ENCODE measurements at regions not wholly inside any gene's neighbourhood (a gene's known extent, or its start where the extent isn't known, plus 50 kb on each side); places are given as distances from the start of the nearest gene placed in this dataset.
"Not testable (repeated sequence)": the region's sequence is repeated elsewhere in the genome, so short reads cannot be mapped to it uniquely, and the experiment has no call there.

GRCh38 chr2:176794392-176794791 is 418.2 kb upstream of the HNRNPA3 start:
- H3K27me3 ChIP-seq (ENCODE audit: control insufficient read depth, insufficient read depth, low read length), result no peaks in the 10 kb centered on the region
- H3K4me3 ChIP-seq (ENCODE audit: low read length), result no peak overlapping the region
- no peak overlapping the region for H3K9ac ChIP-seq (ENCODE audit: low read length)
- no peaks in the 10 kb centered on the region for H3K4me1 ChIP-seq (ENCODE audit: control insufficient read depth, insufficient read depth, low read length)
- H3K36me3 ChIP-seq (ENCODE audit: control insufficient read depth, insufficient read depth, low read length), result no peaks in the 10 kb centered on the region
- no peaks in the 10 kb centered on the region for H3K9me3 ChIP-seq (ENCODE audit: control insufficient read depth, low read length)

DNA sequence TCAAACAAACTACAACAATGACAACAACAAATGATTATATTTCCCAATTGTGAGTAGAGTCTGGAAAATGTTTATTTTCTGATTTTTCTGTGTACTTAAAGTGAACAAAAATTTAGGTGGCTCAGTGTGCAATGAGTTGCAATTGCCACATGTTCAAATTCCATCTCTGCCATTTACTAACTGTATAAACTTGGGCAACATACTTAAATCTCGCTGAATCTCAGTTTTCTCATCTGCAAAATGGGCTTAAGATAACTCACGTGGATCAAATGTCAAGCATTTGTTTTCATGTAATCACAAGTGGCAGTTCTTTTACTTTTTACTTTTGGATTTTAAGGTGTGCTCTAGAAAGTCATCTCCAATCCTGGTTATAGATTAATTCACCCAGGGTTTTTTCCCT is 416.8 kb upstream of the HNRNPA3 start:
- no peak overlapping the region for H3K4me3 ChIP-seq (ENCODE audit: low read length)
- H3K9me3 ChIP-seq (ENCODE audit: control insufficient read depth, low read length), result no peaks in the 10 kb centered on the region
- no peaks in the 10 kb centered on the region for H3K36me3 ChIP-seq (ENCODE audit: control insufficient read depth, insufficient read depth, low read length)
- no peaks in the 10 kb centered on the region for H3K4me1 ChIP-seq (ENCODE audit: control insufficient read depth, insufficient read depth, low read length)
- H3K27me3 ChIP-seq (ENCODE audit: control insufficient read depth, insufficient read depth, low read length), result no peaks in the 10 kb centered on the region
- no peak overlapping the region for H3K9ac ChIP-seq (ENCODE audit: low read length)

GRCh38 chr2:176796677-176797076 is 415.9 kb upstream of the HNRNPA3 start:
- not testable (repeated sequence) for H3K36me3 ChIP-seq (ENCODE audit: control insufficient read depth, insufficient read depth, low read length); H3K4me3 ChIP-seq (ENCODE audit: low read length); H3K9me3 ChIP-seq (ENCODE audit: control insufficient read depth, low read length); H3K27me3 ChIP-seq (ENCODE audit: control insufficient read depth, insufficient read depth, low read length); H3K4me1 ChIP-seq (ENCODE audit: control insufficient read depth, insufficient read depth, low read length); H3K9ac ChIP-seq (ENCODE audit: low read length)

DNA sequence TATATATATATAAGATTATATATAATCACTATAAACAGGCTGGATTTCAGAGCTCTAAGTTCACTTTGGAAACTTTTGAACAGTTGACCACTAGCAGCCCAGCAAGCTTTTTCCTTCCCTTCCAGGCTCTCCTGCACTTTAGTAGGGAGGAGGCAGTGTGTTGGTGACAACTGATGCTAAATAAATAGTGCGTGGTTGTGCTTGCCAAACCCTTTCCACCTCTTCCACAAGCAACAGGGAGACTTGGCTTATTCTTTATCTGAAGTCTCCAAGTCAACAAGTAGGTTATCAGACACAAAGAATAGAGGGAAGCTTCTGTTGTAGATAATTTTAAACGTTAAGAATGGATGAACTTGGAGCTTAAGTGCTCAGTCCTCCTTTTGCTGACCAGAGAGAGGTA is 408.2 kb upstream of the HNRNPA3 start:
- Histone ChIP-seq H3K36me3 (ENCODE audit: control insufficient read depth, insufficient read depth, low read length) (no peaks in the 10 kb centered on the region), H3K9ac (ENCODE audit: low read length) (no peak overlapping the region), H3K27me3 (ENCODE audit: control insufficient read depth, insufficient read depth, low read length) (no peaks in the 10 kb centered on the region), H3K4me3 (ENCODE audit: low read length) (no peak overlapping the region), H3K9me3 (ENCODE audit: control insufficient read depth, low read length) (no peaks in the 10 kb centered on the region), H3K4me1 (ENCODE audit: control insufficient read depth, insufficient read depth, low read length) (no peaks in the 10 kb centered on the region)

GRCh38 chr2:176805345-176805744 is 407.2 kb upstream of the HNRNPA3 start:
- Histone ChIP-seq H3K9ac (ENCODE audit: low read length) (no peak overlapping the region), H3K4me1 (ENCODE audit: control insufficient read depth, insufficient read depth, low read length) (no peaks in the 10 kb centered on the region)

GRCh38 chr2:176812246-176812775 is 400.3 kb upstream of the HNRNPA3 start:
- Histone ChIP-seq H3K4me3 (ENCODE audit: low read length) (no peak overlapping the region), H3K36me3 (ENCODE audit: control insufficient read depth, insufficient read depth, low read length) (no peaks in the 10 kb centered on the region), H3K4me1 (ENCODE audit: control insufficient read depth, insufficient read depth, low read length) (no peaks in the 10 kb centered on the region), H3K27me3 (ENCODE audit: control insufficient read depth, insufficient read depth, low read length) (no peaks in the 10 kb centered on the region), H3K9ac (ENCODE audit: low read length) (no peak overlapping the region), H3K9me3 (ENCODE audit: control insufficient read depth, low read length) (no peaks in the 10 kb centered on the region)

More at GRCh38 chr2:176805345-176805744, 407.2 kb upstream of the HNRNPA3 start:
- Histone ChIP-seq H3K9me3 (ENCODE audit: control insufficient read depth, low read length) (no peaks in the 10 kb centered on the region), H3K27me3 (ENCODE audit: control insufficient read depth, insufficient read depth, low read length) (no peaks in the 10 kb centered on the region), H3K36me3 (ENCODE audit: control insufficient read depth, insufficient read depth, low read length) (no peaks in the 10 kb centered on the region), H3K4me3 (ENCODE audit: low read length) (no peak overlapping the region)

- Histone ChIP-seq H3K9me3 (ENCODE audit: control insufficient read depth, low read length) (no peaks in the 10 kb centered on the region), H3K27me3 (ENCODE audit: control insufficient read depth, insufficient read depth, low read length) (no peaks in the 10 kb centered on the region), H3K36me3 (ENCODE audit: control insufficient read depth, insufficient read depth, low read length) (no peaks in the 10 kb centered on the region), H3K9ac (ENCODE audit: low read length) (no peak overlapping the region), H3K4me3 (ENCODE audit: low read length) (no peak overlapping the region), H3K4me1 (ENCODE audit: control insufficient read depth, insufficient read depth, low read length) (no peaks in the 10 kb centered on the region)
These were observed 399.4 kb upstream of the HNRNPA3 start for GRCh38 chr2:176813156-176813555.

- H3K9me3 ChIP-seq (ENCODE audit: control insufficient read depth, low read length), result no peaks in the 10 kb centered on the region
- no peaks in the 10 kb centered on the region for H3K36me3 ChIP-seq (ENCODE audit: control insufficient read depth, insufficient read depth, low read length)
- no peak overlapping the region for H3K9ac ChIP-seq (ENCODE audit: low read length)
- H3K27me3 ChIP-seq (ENCODE audit: control insufficient read depth, insufficient read depth, low read length), result no peaks in the 10 kb centered on the region
- H3K4me3 ChIP-seq (ENCODE audit: low read length), result no peak overlapping the region
- no peaks in the 10 kb centered on the region for H3K4me1 ChIP-seq (ENCODE audit: control insufficient read depth, insufficient read depth, low read length)
These were observed 399.0 kb upstream of the HNRNPA3 start for GRCh38 chr2:176813621-176814049.

DNA sequence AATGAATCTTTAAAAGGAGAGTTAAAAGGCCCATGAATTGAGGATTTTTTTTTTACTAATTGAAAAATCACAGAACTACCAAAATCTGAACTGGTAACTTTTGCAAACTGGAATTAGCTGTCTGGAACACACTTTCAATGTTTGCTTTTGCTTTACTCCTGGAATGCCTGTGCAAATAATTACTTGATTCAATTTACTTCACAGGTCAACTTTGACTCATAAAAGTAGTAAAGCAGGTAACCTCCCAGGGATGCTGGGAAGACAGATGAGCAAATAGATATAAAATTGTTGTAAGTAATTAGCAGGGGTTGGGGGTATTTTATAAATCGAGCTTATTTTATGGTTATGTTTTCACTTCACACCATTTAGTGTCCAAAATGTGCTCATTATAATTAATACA is 398.3 kb upstream of the HNRNPA3 start:
- H3K9me3 ChIP-seq (ENCODE audit: control insufficient read depth, low read length), result no peaks in the 10 kb centered on the region
- H3K9ac ChIP-seq (ENCODE audit: low read length), result no peak overlapping the region
- H3K36me3 ChIP-seq (ENCODE audit: control insufficient read depth, insufficient read depth, low read length), result no peaks in the 10 kb centered on the region
- H3K27me3 ChIP-seq (ENCODE audit: control insufficient read depth, insufficient read depth, low read length), result no peaks in the 10 kb centered on the region
- H3K4me1 ChIP-seq (ENCODE audit: control insufficient read depth, insufficient read depth, low read length), result no peaks in the 10 kb centered on the region
- no peak overlapping the region for H3K4me3 ChIP-seq (ENCODE audit: low read length)

GRCh38 chr2:176814740-176815367 is 397.7 kb upstream of the HNRNPA3 start:
- Histone ChIP-seq H3K4me1 (ENCODE audit: control insufficient read depth, insufficient read depth, low read length) (no peaks in the 10 kb centered on the region), H3K9ac (ENCODE audit: low read length) (no peak overlapping the region), H3K9me3 (ENCODE audit: control insufficient read depth, low read length) (no peaks in the 10 kb centered on the region), H3K27me3 (ENCODE audit: control insufficient read depth, insufficient read depth, low read length) (no peaks in the 10 kb centered on the region), H3K36me3 (ENCODE audit: control insufficient read depth, insufficient read depth, low read length) (no peaks in the 10 kb centered on the region), H3K4me3 (ENCODE audit: low read length) (no peak overlapping the region)

DNA sequence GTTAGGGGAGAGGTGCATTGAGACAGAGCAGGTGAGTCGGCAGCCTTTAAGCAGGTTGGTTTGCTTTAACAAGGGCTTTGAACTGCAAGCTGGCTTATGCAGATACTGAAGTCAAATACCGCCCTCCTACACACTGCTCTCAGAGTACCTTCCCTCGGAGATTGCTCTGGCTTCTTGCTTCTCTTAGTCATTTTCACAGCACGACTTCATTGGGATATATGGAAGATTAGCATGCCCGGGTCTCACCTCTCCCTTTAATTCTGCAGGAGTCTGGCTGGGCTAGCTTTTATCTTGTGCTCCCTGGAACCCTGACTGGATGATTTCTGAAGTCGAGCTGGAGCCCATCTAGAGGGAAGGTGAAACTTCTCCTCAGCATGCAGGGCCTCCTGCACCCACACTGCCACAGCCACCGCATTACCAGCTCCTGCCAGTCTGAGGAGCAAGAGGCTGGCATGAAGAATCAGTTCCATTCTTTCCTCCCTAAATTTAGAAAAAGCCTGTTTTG is 395.5 kb upstream of the HNRNPA3 start:
- Histone ChIP-seq H3K4me3 (ENCODE audit: low read length) (no peak overlapping the region), H3K9ac (ENCODE audit: low read length) (no peak overlapping the region), H3K27me3 (ENCODE audit: control insufficient read depth, insufficient read depth, low read length) (no peaks in the 10 kb centered on the region), H3K4me1 (ENCODE audit: control insufficient read depth, insufficient read depth, low read length) (no peaks in the 10 kb centered on the region), H3K36me3 (ENCODE audit: control insufficient read depth, insufficient read depth, low read length) (no peaks in the 10 kb centered on the region), H3K9me3 (ENCODE audit: control insufficient read depth, low read length) (no peaks in the 10 kb centered on the region)

GRCh38 chr2:176818076-176818475 is 394.5 kb upstream of the HNRNPA3 start:
- H3K4me3 ChIP-seq (ENCODE audit: low read length), result no peak overlapping the region
- H3K4me1 ChIP-seq (ENCODE audit: control insufficient read depth, insufficient read depth, low read length), result no peaks in the 10 kb centered on the region
- H3K27me3 ChIP-seq (ENCODE audit: control insufficient read depth, insufficient read depth, low read length), result no peaks in the 10 kb centered on the region
- no peaks in the 10 kb centered on the region for H3K9me3 ChIP-seq (ENCODE audit: control insufficient read depth, low read length)
- no peak overlapping the region for H3K9ac ChIP-seq (ENCODE audit: low read length)
- no peaks in the 10 kb centered on the region for H3K36me3 ChIP-seq (ENCODE audit: control insufficient read depth, insufficient read depth, low read length)

Data from mucosa of stomach (tissue), 1 donor.